Colonic mucosa (tissue), 4 donors: ENCODE measurements at regions not wholly inside any gene's neighbourhood (a gene's known extent, or its start where the extent isn't known, plus 50 kb on each side); places are given as distances from the start of the nearest gene placed in this dataset.

Source experiments
- DNase-seq: peaks from one replicate; pipeline ENCODE4 v3.0.0-alpha.2; 2020
- H3K27ac ChIP-seq: fragments of 200-600 bp; one replicate; pipeline ENCODE4 v1.8.0; 2021
- H3K27me3 ChIP-seq: fragments of 200-600 bp; one replicate; pipeline ENCODE4 v1.8.0; 2021
- H3K36me3 ChIP-seq: fragments of 200-600 bp; one replicate; pipeline ENCODE4 v1.8.0; 2021
- H3K4me1 ChIP-seq: fragments of 200-600 bp; one replicate; pipeline ENCODE4 v1.8.0; 2021; ENCODE audit warnings: mild to moderate bottlenecking
- H3K4me3 ChIP-seq: fragments of 200-600 bp; one replicate; pipeline ENCODE4 v1.8.0; 2021
- H3K9ac ChIP-seq, 2 donors: one replicate each; pipeline ENCODE4 v1.7.0; 2013; ENCODE audit warnings: control low read depth in 2 of 2, low read depth in 2 of 2, low read length in 2 of 2
- H3K9me3 ChIP-seq: fragments of 200-600 bp; one replicate; pipeline ENCODE4 v1.8.0; 2021
- intact Hi-C: fragments of 100-400 bp; cut with DNase I; formaldehyde crosslinking; loops from one replicate; pipeline ENCODE4 v1.14.1; 2022
- TF ChIP-seq, protein P1 (sequence below): fragments of 200-600 bp; IDR thresholded peaks from one replicate; pipeline ENCODE4 v1.8.0; 2022; ENCODE audit warnings: antibody characterized with exemption, mild to moderate bottlenecking
- donor health status: healthy.
- donor health status: DM: no; HTN: no; CAD: no.
- donor health status: DM: no; HTN: no; CAD: no.

GRCh38 chr2:137862651-137863050 is 101.6 kb upstream of the HNMT start:
- H3K27ac ChIP-seq: no peak overlapping the region
- no peaks in the 10 kb centered on the region for H3K27me3 ChIP-seq
- TF ChIP-seq, protein P1, sequence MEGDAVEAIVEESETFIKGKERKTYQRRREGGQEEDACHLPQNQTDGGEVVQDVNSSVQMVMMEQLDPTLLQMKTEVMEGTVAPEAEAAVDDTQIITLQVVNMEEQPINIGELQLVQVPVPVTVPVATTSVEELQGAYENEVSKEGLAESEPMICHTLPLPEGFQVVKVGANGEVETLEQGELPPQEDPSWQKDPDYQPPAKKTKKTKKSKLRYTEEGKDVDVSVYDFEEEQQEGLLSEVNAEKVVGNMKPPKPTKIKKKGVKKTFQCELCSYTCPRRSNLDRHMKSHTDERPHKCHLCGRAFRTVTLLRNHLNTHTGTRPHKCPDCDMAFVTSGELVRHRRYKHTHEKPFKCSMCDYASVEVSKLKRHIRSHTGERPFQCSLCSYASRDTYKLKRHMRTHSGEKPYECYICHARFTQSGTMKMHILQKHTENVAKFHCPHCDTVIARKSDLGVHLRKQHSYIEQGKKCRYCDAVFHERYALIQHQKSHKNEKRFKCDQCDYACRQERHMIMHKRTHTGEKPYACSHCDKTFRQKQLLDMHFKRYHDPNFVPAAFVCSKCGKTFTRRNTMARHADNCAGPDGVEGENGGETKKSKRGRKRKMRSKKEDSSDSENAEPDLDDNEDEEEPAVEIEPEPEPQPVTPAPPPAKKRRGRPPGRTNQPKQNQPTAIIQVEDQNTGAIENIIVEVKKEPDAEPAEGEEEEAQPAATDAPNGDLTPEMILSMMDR: no peak
- no peaks in the 10 kb centered on the region for H3K36me3 ChIP-seq
- intact Hi-C loops: no loop called here
- no peak overlapping the region for H3K4me3 ChIP-seq
- H3K9ac ChIP-seq: no peak overlapping the region
- H3K4me1 ChIP-seq: no peaks in the 10 kb centered on the region
- DNase-seq: no peak
- H3K9me3 ChIP-seq: no peaks in the 10 kb centered on the region

- no peak overlapping the region for H3K27ac ChIP-seq
Observed at GRCh38 chr2:137865954-137866540, 98.2 kb upstream of the HNMT start.

DNA sequence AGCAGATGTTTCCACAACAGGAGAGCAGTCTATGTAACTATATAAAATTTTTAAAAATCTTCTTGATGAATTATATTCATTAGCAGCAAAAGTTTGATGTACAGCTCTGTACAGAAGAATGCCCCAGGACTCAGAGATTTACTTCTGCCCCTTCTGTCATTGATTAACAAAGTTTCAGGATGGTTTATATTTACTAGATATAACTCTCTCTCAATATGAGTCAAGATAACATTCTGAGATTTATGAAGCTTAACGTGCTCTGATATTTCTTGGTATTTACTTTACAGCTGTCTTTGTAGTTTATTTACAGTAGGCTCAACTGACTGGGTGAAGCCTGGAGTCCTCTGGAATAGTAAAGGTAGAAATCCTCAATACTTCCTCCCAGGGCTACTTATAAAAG is 93.6 kb upstream of the HNMT start:
- DNase-seq: no peak
- no peak overlapping the region for H3K9ac ChIP-seq
- H3K4me1 ChIP-seq: no peaks in the 10 kb centered on the region
- H3K27ac ChIP-seq: no peak overlapping the region
- intact Hi-C loops: no loop called here
- no peaks in the 10 kb centered on the region for H3K9me3 ChIP-seq
- H3K27me3 ChIP-seq: no peaks in the 10 kb centered on the region
- H3K36me3 ChIP-seq: no peaks in the 10 kb centered on the region
- no peak overlapping the region for H3K4me3 ChIP-seq
- TF ChIP-seq, protein P1: no peak

More at GRCh38 chr2:137865954-137866540, 98.2 kb upstream of the HNMT start:
- Histone ChIP-seq H3K4me3 (no peak overlapping the region), H3K9me3 (no peaks in the 10 kb centered on the region), H3K36me3 (no peaks in the 10 kb centered on the region), H3K27me3 (no peaks in the 10 kb centered on the region), H3K4me1 (no peaks in the 10 kb centered on the region), H3K9ac (no peak overlapping the region)
- intact Hi-C loops: no loop called here
- peak; percentile 55 for DNase-seq
- TF ChIP-seq, protein P1: peak; percentile 59

DNA sequence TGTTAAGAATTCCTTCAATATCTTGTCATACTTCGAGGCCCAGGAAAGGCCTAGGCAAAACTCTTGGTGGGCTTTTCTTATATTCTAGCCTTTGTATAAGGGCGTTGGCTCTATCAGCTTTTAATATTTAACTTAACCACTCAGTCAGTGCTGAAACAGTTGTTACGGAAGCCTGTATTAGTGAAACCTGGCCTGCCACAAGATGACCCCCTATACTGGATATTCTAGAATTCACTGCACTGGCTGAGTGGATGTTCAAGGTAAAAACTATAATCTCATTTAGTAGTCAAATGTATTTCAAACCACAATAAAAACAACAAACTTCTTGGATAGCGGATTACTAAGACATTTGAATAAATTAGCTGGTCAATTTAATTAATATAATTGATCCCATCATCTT is 91.7 kb upstream of the HNMT start:
- no peak overlapping the region for H3K27ac ChIP-seq
- H3K4me3 ChIP-seq: no peak overlapping the region
- no peaks in the 10 kb centered on the region for H3K27me3 ChIP-seq
- DNase-seq: no peak
- TF ChIP-seq, protein P1: no peak
- intact Hi-C loops: no loop called here
- no peak overlapping the region for H3K9ac ChIP-seq
- H3K9me3 ChIP-seq: no peaks in the 10 kb centered on the region
- H3K4me1 ChIP-seq: no peaks in the 10 kb centered on the region
- no peaks in the 10 kb centered on the region for H3K36me3 ChIP-seq

DNA sequence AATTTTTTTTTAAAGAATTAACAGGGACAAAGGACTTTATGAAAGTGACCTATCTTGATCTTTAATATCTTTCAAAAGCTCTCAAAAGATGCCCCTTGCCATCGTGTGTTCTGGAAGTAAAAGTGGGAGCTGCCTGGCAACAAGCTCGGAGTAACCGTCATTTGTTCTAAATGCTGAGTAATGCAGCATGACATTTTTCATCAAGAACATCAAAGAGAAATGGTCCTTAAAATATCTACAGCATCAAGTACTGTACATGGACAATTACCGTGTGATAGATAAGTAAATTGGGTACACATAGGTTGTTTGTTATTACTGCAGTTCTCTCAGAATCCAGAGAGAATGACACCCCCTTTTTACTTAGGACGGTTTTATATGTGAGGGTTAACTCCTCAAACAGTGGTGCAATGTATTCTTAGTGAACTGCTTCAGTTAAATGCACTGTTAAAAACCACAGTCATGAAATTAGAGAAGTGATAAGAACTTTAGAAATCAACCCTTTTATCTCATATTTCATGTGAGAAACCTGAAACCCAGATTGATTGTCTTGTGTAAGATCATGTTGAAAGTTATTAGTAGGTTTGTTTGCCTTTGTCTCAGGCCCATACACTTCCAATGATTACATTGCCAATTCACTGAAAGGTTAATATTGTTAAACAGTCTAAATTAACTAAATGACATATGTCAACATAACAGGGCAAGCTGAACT is 90.6 kb upstream of the HNMT start:
- Histone ChIP-seq H3K27me3 (no peaks in the 10 kb centered on the region), H3K9me3 (no peaks in the 10 kb centered on the region), H3K27ac (no peak overlapping the region), H3K36me3 (no peaks in the 10 kb centered on the region), H3K9ac (no peak overlapping the region), H3K4me1 (no peaks in the 10 kb centered on the region), H3K4me3 (no peak overlapping the region)
- TF ChIP-seq, protein P1: no peak
- no peak for DNase-seq
- intact Hi-C loops: no loop called here
